ENCODE measurements at regions not wholly inside any gene's neighbourhood (a gene's known extent, or its start where the extent isn't known, plus 50 kb on each side); places are given as distances from the start of the nearest gene placed in this dataset.

DNA sequence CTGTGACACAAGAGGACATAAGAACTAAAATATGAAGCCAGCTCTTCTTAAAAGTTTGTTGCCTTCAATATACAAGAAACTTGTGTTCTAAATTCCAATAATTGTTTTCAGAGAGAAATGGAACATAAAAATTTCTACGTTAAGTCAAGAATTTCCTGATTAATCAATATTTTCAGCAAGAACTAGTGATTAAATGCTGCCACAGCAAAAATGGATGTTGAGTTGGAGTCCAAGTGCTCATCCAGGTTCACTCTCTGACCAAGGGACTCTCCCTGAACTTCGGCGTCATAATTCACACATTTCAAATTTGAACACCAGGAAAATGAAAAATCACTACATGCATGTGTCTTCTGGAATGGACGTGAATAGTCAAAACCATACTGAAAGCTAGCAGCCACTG, 1263.6 kb upstream of the GOT2 start:
- TF ChIP-seq POLR2AphosphoS5 (IDR thresholded peaks at IDR 0.05; ENCODE audit: low read depth, low read length) (no peak), SIN3A (IDR thresholded peaks at IDR 0.05; ENCODE audit: borderline replicate concordance, insufficient read depth, low read length) (no peak)

Data from PFSK-1 (cell line).